Right lung (tissue), 2 donors: ENCODE measurements at regions not wholly inside any gene's neighbourhood (a gene's known extent, or its start where the extent isn't known, plus 50 kb on each side); places are given as distances from the start of the nearest gene placed in this dataset.

ENCODE experiments used
- DNase-seq, 2 donors: peaks; one replicate each; pipeline ENCODE4 v3.0.0-alpha.2; 2013

GRCh38 chr1:219993554-219994433 lies 52.5 kb downstream of the EPRS1 start:
- no peak for DNase-seq

- no peak for DNase-seq
Measured at GRCh38 chr1:219991919-219992318, 54.4 kb downstream of the EPRS1 start.

GRCh38 chr1:219991511-219991810 lies 54.8 kb downstream of the EPRS1 start:
- DNase-seq: no peak

- peak in 1 of 2 donors; percentile 9 for DNase-seq
Measured at GRCh38 chr1:219990782-219991510, 55.4 kb downstream of the EPRS1 start.

GRCh38 chr1:219989766-219990165 lies 56.5 kb downstream of the EPRS1 start:
- no peak for DNase-seq

GRCh38 chr1:219988818-219989217 lies 57.5 kb downstream of the EPRS1 start:
- DNase-seq: no peak

- no peak for DNase-seq
Measured at GRCh38 chr1:219988387-219988786, 57.9 kb downstream of the EPRS1 start.

- DNase-seq: no peak
Measured at GRCh38 chr1:219987325-219987724, 59.0 kb upstream of the SLC30A10 start.

GRCh38 chr1:219985169-219985568 lies 56.8 kb upstream of the SLC30A10 start:
- no peak for DNase-seq
